OCI-LY1 (cell line): ENCODE measurements at regions not wholly inside any gene's neighbourhood (a gene's known extent, or its start where the extent isn't known, plus 50 kb on each side); places are given as distances from the start of the nearest gene placed in this dataset.

Experiments
- CTCF ChIP-seq: fragments of 200-600 bp; sonication (generic), shearing (Covaris generic); IDR thresholded peaks from 2 replicates; pipeline ENCODE4 v1.5.1; 2017; ENCODE audit warnings: mild to moderate bottlenecking, antibody characterized with exemption, low read length, moderate library complexity, mixed read lengths
- EZH2 ChIP-seq: fragments of 200-600 bp; sonication (generic), shearing (Covaris generic); IDR thresholded peaks from 2 replicates; pipeline ENCODE4 v1.8.0; 2017; ENCODE audit warnings: borderline replicate concordance, mixed run types, mild to moderate bottlenecking, antibody characterized with exemption, low read length, moderate library complexity, mixed read lengths

GRCh38 chr2:187709065-187709464 is 154.8 kb upstream of the TFPI start:
- TF ChIP-seq EZH2, result no peak
- no peak for TF ChIP-seq CTCF
